Esophagus (tissue), 2 donors: ENCODE measurements at regions not wholly inside any gene's neighbourhood (a gene's known extent, or its start where the extent isn't known, plus 50 kb on each side); places are given as distances from the start of the nearest gene placed in this dataset.

Experiments
- H3K27ac ChIP-seq, 2 donors: one replicate each; pipeline ENCODE4 v1.5.1; 2013; ENCODE audit warnings: low read depth in 2 of 2, mild to moderate bottlenecking in 2 of 2, inconsistent platforms in 1 of 2, low read length in 1 of 2, moderate library complexity in 1 of 2
- H3K27me3 ChIP-seq, 2 donors: one replicate each; pipeline ENCODE4 v1.6.1; 2013; ENCODE audit warnings: low read length in 2 of 2, control low read depth in 1 of 2, mild to moderate bottlenecking in 1 of 2; ENCODE audit not compliant: insufficient read depth in 2 of 2, control insufficient read depth in 1 of 2
- H3K36me3 ChIP-seq, 2 donors: one replicate each; pipeline ENCODE4 v1.6.1; 2013; ENCODE audit warnings: low read length in 1 of 2; ENCODE audit not compliant: control insufficient read depth in 2 of 2, insufficient read depth in 2 of 2
- H3K4me1 ChIP-seq, 2 donors: one replicate each; pipeline ENCODE4 v1.6.1; 2013; ENCODE audit warnings: low read length in 1 of 2; ENCODE audit not compliant: control insufficient read depth in 2 of 2, insufficient read depth in 2 of 2
- H3K4me3 ChIP-seq, 2 donors: one replicate each; pipeline ENCODE4 v1.5.1; 2013; ENCODE audit warnings: low read length in 2 of 2, mild to moderate bottlenecking in 2 of 2, low read depth in 1 of 2, moderate library complexity in 1 of 2
- H3K9me3 ChIP-seq, 2 donors: one replicate each; pipeline ENCODE4 v1.6.1; 2013; ENCODE audit warnings: mild to moderate bottlenecking in 2 of 2, low read depth in 1 of 2, low read length in 1 of 2, moderate library complexity in 1 of 2; ENCODE audit not compliant: control insufficient read depth in 2 of 2, insufficient read depth in 1 of 2
- WGBS, 2 donors: extraction: QIAGEN DNeasy Blood & Tissue Kit; methylation state at CpG; one replicate each; pipeline ENCODE4 v1.1.7; 2013; 5-methylcytosine and 5-hydroxymethylcytosine counted together
- donor health status: healthy with polysubstance abuse.
- donor health status: Bipolar disorder and iron deficiency.

DNA sequence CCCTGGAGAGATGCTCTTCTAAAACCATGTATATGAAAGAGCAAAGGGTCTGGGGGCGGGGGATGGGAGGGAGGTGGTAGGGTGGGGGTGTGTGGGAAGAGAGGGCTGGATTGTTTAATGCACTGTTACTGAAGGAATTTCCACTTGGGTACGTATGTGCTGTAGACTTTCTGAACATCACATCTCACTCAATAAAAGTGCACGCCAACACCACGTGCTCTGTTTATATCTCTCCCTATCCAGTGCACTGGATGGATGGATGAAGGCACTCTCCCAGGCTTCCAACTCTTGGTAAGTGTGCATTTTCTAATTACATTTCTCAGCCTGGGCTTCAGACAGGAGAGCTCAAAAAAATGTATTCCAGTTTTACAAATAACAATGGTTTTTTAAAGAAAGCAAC is 184.3 kb upstream of the SIX2 start:
- Histone ChIP-seq H3K9me3 (no peaks in the 10 kb centered on the region), H3K4me3 (no peak overlapping the region), H3K36me3 (no peaks in the 10 kb centered on the region), H3K4me1 (peaks cover 0 to 2% of the 10 kb centered on the region in 2 donors), H3K27ac (no peak overlapping the region), H3K27me3 (no peaks in the 10 kb centered on the region)
- WGBS, 2 donors = 75 to 86% methylated on average over 4 of the region's 4 CpGs

DNA sequence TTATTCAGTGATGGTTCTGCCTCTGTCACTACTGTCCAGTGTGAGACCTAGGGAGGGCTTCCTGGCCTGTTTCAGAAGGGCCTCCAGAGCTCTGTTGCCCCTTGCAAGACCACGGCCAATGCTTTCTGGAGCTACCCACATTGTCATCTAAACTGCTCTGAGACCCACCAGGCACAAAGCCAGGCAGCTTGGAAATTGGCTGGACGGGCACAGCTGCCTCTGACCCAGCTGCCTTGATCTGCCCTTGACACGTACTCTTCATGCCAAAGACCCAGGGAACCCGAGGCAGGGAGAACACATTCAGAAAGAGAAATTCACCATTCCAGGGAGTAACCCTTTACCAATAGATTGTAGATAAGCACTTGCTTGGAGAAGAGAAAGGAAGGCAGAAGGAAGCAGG is 183.7 kb upstream of the SIX2 start:
- Histone ChIP-seq H3K4me1 (peaks cover 0 to 2% of the 10 kb centered on the region in 2 donors), H3K27ac (no peak overlapping the region), H3K4me3 (no peak overlapping the region), H3K36me3 (no peaks in the 10 kb centered on the region), H3K27me3 (no peaks in the 10 kb centered on the region), H3K9me3 (no peaks in the 10 kb centered on the region)
- 73 to 80% methylated on average over 4 of the region's 4 CpGs for WGBS, 2 donors

DNA sequence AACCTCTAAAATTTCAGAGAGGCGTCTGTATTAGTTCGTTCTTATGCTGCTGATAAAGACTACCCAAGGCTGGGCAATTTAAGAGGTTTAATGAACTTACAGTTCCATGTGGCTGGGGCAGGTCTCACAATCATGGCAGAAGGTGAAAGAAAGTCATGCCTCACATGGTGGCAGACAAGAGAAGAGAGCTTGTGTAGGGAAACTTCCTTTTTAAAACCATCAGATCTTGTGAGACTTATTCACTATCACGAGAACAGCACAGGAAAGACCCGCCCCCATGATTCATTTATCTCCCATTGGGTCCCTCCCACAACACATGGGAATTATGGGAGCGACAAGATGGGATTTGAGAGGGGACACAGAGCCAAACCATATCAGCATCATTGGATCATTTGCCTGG is 183.2 kb upstream of the SIX2 start:
- H3K4me3 ChIP-seq = no peak overlapping the region
- 86 to 88% methylated on average over 5 of the region's 5 CpGs for WGBS, 2 donors
- peaks cover 0 to 2% of the 10 kb centered on the region in 2 donors for H3K4me1 ChIP-seq
- H3K27me3 ChIP-seq = no peaks in the 10 kb centered on the region
- H3K27ac ChIP-seq = no peak overlapping the region
- no peaks in the 10 kb centered on the region for H3K36me3 ChIP-seq
- H3K9me3 ChIP-seq = peaks cover 0 to 2% of the 10 kb centered on the region in 2 donors

GRCh38 chr2:45191976-45192375 is 182.7 kb upstream of the SIX2 start:
- no peak overlapping the region for H3K4me3 ChIP-seq
- peaks cover 0 to 2% of the 10 kb centered on the region in 2 donors for H3K4me1 ChIP-seq
- H3K9me3 ChIP-seq = peaks cover 0 to 3% of the 10 kb centered on the region in 2 donors
- H3K27me3 ChIP-seq = no peaks in the 10 kb centered on the region
- 68 to 72% methylated on average over 8 of the region's 8 CpGs for WGBS, 2 donors
- no peak overlapping the region for H3K27ac ChIP-seq
- no peaks in the 10 kb centered on the region for H3K36me3 ChIP-seq

GRCh38 chr2:45191146-45191863 is 182.1 kb upstream of the SIX2 start:
- H3K27ac ChIP-seq = no peak overlapping the region
- H3K4me3 ChIP-seq = no peak overlapping the region
- WGBS, 2 donors = 77 to 85% methylated on average over 16 of the region's 16 CpGs

GRCh38 chr2:45190481-45190942 is 181.3 kb upstream of the SIX2 start:
- H3K36me3 ChIP-seq = no peaks in the 10 kb centered on the region
- H3K9me3 ChIP-seq = peaks cover 0 to 3% of the 10 kb centered on the region in 2 donors
- H3K4me3 ChIP-seq = no peak overlapping the region
- no peak overlapping the region for H3K27ac ChIP-seq
- H3K27me3 ChIP-seq = no peaks in the 10 kb centered on the region
- 90 to 91% methylated on average over 8 of the region's 8 CpGs for whole genome bisulfite sequencing, 2 donors
- H3K4me1 ChIP-seq = peaks cover 0 to 2% of the 10 kb centered on the region in 2 donors

More at GRCh38 chr2:45191146-45191863, 182.1 kb upstream of the SIX2 start:
- H3K4me1 ChIP-seq = peaks cover 0 to 2% of the 10 kb centered on the region in 2 donors
- H3K36me3 ChIP-seq = no peaks in the 10 kb centered on the region
- no peaks in the 10 kb centered on the region for H3K27me3 ChIP-seq
- peaks cover 0 to 3% of the 10 kb centered on the region in 2 donors for H3K9me3 ChIP-seq

- WGBS, 2 donors = 84 to 92% methylated on average over 5 of the region's 5 CpGs
- Histone ChIP-seq H3K4me1 (peaks cover 0 to 4% of the 10 kb centered on the region in 2 donors), H3K27me3 (no peaks in the 10 kb centered on the region), H3K27ac (no peak overlapping the region), H3K36me3 (no peaks in the 10 kb centered on the region), H3K4me3 (no peak overlapping the region), H3K9me3 (peaks cover 0 to 3% of the 10 kb centered on the region in 2 donors)
Measured at GRCh38 chr2:45184606-45185005, 175.4 kb upstream of the SIX2 start.

DNA sequence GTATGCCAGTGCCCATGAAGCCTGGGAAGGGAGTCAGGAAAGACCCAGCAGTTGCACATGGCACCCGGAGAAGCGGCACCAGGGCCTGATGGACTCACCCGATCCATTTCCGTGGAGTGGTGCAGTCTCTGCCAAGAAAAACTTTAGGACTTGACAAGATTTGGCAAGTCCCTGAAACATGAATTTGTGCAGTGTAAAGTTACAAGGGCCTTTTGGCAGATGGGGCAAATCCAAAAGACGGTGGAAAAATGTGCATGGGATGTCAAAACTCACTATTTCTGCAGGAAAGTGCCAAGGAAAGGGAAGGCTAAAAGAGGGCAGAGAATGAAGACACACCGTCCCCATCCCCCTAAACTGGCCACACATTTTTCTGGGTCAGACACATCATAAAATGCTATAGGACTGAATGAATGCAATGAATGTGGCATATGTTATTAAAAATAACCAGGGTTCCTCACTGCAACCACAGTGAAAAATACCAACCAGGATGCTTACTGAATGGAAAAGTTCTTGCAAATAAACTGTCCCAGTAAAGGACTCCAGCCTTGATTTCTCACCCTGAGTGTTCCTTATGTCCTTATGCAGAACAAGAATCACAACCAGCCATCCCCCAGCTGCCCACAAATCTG is 173.5 kb upstream of the SIX2 start:
- Histone ChIP-seq H3K36me3 (no peaks in the 10 kb centered on the region), H3K27ac (no peak overlapping the region), H3K4me1 (peaks cover 0 to 4% of the 10 kb centered on the region in 2 donors), H3K9me3 (peaks cover 0 to 3% of the 10 kb centered on the region in 2 donors), H3K4me3 (no peak overlapping the region), H3K27me3 (no peaks in the 10 kb centered on the region)
- 43 to 60% methylated on average over 6 of the region's 6 CpGs for WGBS, 2 donors

DNA sequence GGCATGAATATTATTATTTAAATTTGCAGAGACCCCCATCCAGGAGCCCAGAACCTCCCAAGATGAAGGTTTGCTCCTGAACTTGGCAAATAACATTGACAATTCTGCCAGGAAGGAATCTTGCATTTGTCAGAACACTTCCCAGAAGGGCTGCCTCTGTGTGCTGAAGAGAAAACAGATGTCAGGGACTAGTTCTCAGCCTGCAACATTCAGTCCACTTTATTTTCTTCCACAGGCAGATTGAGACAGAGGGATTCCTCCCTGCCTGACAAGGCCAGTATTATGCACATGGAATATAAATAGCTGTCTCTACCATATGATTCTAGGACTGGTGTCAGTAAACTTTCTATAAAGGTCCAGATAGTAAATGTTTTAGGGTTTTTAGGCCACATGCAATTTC is 171.5 kb upstream of the SIX2 start:
- no peak overlapping the region for H3K4me3 ChIP-seq
- peaks cover 0 to 2% of the 10 kb centered on the region in 2 donors for H3K9me3 ChIP-seq
- no peak overlapping the region for H3K27ac ChIP-seq
- H3K27me3 ChIP-seq = no peaks in the 10 kb centered on the region
- H3K4me1 ChIP-seq = peaks cover 0 to 4% of the 10 kb centered on the region in 2 donors
- no peaks in the 10 kb centered on the region for H3K36me3 ChIP-seq
